Hypothalamus (tissue), 51 donors: ENCODE measurements at regions not wholly inside any gene's neighbourhood (a gene's known extent, or its start where the extent isn't known, plus 50 kb on each side); places are given as distances from the start of the nearest gene placed in this dataset.
"Not testable (repeated sequence)": the region's sequence is repeated elsewhere in the genome, so short reads cannot be mapped to it uniquely, and the experiment has no call there.

Source experiments
- DNase-seq, 51 donors: peaks; one replicate each; lab custom pipeline; 2025; lab: John Stamatoyannopoulos, UW

- no peak for DNase-seq
These were observed 56.1 kb upstream of the TMEM132D start for GRCh38 chr12:129959889-129960288.

DNA sequence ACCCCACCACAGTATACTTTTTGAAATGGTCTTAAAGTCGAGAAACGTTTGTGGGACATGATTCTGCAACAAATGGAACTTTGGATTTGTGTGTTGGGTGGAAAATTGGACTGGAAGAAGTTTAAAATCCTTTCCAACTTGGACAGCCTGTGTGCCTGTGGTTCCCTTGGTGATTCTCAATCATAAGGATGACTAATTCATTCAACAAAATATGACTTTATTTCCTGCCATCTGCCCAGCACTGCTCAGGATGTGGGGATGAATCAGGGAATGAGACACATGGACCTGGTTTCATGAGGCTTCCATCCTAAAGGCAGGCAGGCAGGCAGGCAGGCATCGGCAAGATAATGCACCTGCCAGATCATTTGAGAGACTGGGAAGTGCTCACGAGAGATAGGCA, 57.3 kb upstream of the TMEM132D start:
- peak in 1 of 51 donors; percentile 32 for DNase-seq

- DNase-seq = no peak
These were observed 58.0 kb upstream of the TMEM132D start for GRCh38 chr12:129961856-129962255.

DNA sequence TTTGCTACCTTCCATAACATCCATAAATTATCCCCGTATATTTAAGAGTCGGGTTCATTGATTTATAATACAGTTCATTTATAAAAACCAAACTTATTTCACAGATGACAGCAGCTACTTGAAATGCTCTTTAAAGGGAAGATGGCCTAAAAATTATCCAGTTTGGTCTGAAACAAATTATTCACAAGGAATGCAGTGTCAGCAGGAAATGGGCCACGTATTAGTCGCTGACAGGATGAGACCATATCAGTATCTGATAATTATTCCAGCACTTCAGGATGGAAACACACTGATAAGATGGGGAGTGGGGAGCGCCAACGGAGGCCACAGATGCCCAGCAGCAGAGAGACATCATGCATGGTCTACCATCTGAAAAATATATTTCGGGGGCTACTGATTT, 60.5 kb upstream of the TMEM132D start:
- no peak for DNase-seq

GRCh38 chr12:129964826-129965457, 61.1 kb upstream of the TMEM132D start:
- no peak for DNase-seq

DNA sequence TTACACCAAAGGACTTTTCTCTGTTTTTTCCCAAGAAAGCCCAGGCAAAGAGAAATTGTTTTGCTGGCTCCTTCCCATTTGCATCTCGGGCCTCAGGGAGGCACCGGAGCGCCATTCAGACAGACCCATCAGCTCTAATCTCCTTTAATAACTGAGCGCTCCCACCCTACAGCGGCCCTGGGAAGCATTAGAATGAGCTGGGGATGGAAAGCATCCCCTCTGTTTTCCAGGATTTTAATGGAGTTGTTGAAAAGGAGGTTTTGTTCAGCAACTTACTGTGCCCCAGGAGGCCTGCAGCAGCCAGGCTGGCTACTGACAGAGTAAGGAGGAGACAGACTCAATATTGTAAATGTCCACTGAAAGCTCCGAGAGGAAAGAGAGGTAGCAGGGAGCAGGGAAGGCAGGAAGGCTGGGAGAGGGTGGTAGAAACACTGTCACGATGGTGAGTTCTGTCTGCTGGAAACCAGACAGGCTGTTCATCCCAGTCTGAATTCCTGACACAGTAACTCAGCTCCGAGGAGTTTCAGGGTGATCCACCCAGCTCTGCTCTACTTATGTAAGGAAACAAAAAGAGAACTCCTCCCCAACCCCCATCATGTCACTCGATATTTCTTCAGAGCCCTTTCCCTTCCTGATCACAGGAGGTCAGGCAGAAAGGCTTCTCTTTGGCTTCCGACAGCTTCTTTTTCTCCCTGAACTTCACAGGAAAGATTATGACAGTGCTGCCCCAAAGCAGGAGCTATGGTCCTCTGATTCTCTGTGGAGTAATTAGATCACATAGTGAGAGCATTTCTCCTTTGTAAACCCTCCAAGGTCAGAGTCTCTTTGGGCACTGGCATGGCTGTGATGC, 62.5 kb upstream of the TMEM132D start:
- no peak for DNase-seq

DNA sequence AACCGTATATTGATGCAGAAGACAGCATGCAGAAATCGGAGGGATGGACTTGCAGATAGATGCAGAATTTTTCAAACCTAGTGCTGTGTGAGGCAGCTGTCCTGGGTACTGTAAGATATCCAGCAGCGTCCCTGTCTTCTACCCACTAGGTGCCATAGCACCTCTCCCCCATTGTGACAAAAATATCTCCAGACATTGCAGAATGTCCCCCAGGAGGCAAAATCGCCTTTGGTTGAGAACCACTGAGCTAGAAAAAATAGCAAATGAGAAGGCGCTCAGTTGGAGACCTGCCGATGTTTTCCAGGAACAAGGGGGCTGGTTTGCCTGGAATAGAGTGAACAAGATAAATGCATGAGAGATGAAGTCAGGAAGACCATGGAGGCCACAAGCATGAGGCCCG, 67.9 kb upstream of the TMEM132D start:
- peak in 1 of 51 donors; percentile 5 for DNase-seq

DNA sequence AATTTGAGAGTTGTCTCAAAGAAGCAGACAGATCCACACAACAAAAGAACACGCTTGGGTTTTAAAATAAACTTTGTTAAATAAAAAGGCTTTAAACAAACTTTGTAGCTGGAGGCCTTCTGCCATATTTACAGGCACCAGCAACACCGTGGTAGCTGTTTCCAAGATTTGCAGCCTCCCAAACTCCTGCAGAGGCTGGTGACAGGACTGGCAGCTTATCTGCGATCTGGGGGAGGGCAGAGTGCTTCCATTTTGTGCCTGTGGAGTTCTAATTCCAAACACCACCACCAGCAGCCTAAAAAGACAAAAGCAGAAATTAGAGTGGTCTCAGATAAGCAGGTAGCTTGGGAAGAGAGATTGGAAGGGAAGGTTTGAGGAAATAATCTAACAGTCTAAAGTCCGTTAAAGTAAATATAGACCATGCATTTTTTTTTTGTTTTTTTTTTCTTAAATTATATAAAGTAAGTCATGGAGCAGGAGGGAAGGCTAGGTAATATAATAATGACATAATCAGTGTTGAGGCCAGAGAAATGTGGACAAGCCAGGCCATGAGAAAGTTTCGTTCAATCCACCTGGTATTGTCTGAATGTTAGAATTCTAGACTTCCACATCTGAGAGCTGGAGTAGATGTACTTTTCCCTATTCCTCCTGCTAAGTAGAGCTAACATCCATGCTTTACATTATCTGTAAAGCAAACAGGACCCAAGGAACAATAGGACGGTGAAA, 69.6 kb upstream of the TMEM132D start:
- no peak for DNase-seq

DNA sequence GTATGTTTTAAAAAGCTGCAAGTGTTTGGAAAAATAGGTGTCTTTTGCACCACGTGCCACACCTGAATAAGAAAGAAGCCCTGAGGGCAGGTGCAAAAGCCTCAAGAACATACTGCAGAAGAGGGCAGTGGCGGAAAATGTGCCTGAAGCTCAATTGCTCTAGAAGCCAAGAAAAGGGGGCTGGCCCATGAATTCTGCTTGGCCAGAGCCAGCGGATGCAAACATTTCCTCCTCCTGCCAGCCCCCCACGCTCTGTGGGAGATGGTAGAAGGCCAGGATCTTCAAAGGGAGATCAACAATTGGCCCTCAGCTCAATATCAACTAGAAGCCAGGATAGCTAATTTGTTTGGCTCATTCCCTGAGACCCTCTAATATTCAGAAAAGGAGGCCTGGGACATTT, 80.3 kb upstream of the TMEM132D start:
- DNase-seq = no peak

DNA sequence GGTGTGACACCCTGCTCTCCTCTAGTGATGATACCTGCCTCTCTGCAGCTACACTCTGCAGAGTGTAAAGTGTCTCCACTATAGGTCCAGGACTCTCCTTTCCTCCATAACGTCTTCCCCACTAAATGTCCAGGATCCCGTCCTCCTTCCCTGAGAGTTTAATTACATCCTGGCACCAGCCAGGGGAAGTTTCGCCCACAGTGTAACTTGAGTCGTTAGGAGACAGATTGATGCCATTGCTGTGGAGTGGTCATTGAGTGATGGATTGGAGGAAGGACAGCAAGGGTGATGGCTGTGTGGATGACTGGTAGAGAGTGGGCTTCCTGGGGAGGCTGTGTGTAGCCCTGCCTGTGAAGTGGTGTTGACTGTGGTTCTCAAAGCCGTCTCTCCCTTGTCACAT, 84.0 kb upstream of the TMEM132D start:
- no peak for DNase-seq

DNA sequence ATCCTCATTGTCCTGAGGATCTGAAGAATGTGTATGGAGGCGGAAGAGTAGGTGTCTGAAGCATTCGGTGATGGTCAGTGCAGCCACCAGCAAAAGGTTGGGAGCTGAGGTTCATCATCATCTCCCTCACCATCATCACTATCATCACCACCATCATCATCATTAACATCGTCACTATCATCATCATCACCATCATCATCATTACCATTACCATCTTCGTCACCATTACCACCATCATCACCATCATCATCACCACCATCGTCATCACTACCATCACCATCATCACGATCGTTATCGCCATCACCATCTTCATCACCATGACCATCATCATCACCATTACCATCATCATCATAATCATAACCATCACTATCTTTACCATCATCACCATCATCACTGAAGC, 90.8 kb upstream of the TMEM132D start:
- no peak for DNase-seq

- DNase-seq = no peak
These were observed 93.4 kb upstream of the TMEM132D start for GRCh38 chr12:129997239-129997638.

- DNase-seq = not testable (repeated sequence)
These were observed 100.6 kb upstream of the TMEM132D start for GRCh38 chr12:130004310-130004877.

- no peak for DNase-seq
These were observed 103.9 kb upstream of the TMEM132D start for GRCh38 chr12:130007771-130008170.

- no peak for DNase-seq
These were observed 104.4 kb upstream of the TMEM132D start for GRCh38 chr12:130008241-130008640.

GRCh38 chr12:130009961-130010360, 106.1 kb upstream of the TMEM132D start:
- peak in 1 of 51 donors; percentile 34 for DNase-seq

- no peak for DNase-seq
These were observed 108.0 kb upstream of the TMEM132D start for GRCh38 chr12:130011611-130012385.

GRCh38 chr12:130013771-130014484, 110.1 kb upstream of the TMEM132D start:
- DNase-seq = peak in 49 of 51 donors; percentile 11 to 91 (median 55)

DNA sequence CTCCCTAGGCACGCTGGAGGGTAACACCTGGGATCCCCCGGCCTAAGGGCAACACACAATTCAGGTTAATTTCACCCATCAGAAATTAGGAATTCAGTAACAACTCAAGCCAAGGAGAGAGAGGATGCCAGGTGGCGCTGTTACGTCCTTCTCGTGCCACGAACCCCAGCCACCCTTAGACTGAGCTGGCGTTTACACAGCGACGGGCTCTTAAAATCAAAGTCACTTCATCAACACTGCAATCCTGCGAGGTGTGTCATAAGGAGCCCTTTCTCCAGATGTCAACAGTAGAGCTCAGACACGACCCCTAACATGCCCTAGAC, 110.6 kb upstream of the TMEM132D start:
- peak in 23 of 51 donors; percentile 7 to 65 (median 30) for DNase-seq

DNA sequence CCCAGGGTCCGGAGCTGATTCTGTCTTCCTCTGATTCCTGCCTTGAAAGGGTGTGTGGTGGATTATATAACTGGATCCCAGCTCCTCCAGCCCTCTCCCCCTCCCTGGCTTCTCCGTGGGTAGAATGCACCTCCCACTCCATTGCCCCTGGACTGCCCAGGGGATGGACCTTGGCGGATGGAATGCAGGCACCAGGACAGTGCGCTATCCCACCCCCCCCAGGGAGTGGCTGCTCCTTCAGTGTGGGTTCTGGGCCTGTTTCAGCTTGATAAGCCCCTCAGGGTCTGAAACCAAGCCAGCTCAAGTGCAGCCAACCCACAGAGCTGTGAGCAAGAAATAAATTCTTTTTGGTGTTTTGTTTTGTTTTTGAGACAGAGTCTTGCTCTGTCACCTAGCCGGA, 112.4 kb upstream of the TMEM132D start:
- DNase-seq = no peak
